ENCODE measurements at regions not wholly inside any gene's neighbourhood (a gene's known extent, or its start where the extent isn't known, plus 50 kb on each side); places are given as distances from the start of the nearest gene placed in this dataset.
A peak's percentile ranks its signal among the peaks of the same experiment; 100 is the strongest.

- peak; percentile 88 for DNase-seq
Measured at GRCh38 chr5:164358531-164359259, 853.3 kb downstream of the MAT2B start.

- peak; percentile 17 for DNase-seq
Measured at GRCh38 chr5:164359260-164360255, 854.1 kb downstream of the MAT2B start.

- peak; percentile 23 for DNase-seq
Measured at GRCh38 chr5:164360589-164360988, 855.2 kb downstream of the MAT2B start.

DNA sequence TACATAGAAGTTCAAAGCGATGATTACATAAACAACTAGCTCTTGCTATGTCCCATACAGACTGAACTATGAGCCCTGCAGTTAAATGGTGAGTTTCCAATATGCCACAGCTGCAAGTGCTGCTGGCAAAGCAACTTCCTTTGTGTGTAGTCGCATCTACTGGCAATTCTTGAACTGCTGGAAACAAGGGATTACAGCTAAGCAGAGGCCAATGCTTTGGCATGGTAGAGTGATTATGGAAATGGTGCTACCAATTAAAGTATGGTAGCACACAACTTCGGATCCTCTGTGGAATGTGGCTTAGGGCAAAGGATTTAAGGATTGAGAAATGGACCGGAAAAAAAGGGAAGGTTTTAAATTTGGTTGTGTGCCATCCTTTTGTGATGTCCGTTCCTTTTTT is 856.6 kb downstream of the MAT2B start:
- DNase-seq, result no peak

DNA sequence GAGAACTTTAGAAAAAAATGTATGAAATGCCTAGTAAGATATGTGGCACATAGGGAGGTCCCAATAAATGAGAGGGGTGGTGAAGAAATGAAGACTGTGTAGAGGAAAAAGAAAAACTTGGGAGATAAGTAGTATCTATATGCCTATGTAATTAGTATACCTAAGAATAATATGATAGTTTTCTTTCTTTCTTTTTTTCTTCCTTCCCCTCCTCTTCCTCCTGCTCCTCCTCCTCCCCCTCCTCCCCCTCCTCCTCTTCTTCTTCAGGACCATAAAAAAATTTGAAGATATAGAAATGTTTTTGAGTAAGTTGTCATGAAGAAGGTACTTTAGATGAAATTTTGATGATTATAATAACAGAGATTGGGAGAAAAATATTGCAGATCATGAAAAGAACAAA is 857.4 kb downstream of the MAT2B start:
- DNase-seq, result no peak

GRCh38 chr5:164364237-164365208 is 859.1 kb downstream of the MAT2B start:
- DNase-seq, result no peak

GRCh38 chr5:164370841-164371240 is 865.4 kb downstream of the MAT2B start:
- DNase-seq, result no peak

DNA sequence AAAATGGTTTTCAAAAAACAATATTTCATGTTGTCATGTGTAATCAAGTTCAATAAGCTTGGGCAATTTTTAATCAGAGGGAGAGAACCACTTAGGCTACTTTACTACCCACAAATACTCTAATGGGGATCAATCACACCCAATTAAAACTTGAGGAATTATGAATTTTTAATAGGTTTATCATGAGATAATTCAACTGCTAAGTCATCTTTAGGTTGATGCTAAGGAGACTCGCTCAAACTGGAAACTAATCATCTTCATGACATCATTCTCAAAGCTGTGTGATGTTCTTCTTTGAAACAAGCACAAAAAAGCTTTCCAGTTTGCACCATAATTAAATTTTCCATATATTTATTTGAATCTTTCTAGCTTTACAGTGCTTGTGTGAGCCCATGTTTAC is 867.5 kb downstream of the MAT2B start:
- DNase-seq, result no peak

DNA sequence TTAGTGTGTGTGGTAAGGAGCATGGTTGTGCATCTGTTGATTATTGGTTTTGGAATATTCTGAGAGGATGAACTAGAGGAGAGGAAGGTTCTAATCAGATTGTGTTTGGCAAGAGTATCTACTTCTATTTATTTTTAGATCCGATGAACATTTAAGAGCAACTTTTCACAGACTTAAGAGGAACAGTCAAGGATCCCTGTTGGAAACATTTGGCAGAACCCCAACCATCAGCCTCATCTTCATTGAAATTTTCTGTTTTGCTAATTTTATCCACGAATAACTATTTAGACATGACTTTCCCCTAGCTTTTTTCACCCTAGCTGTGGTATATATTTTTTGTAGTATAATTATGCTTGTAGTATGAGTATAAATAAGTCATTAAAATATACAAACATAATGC is 868.5 kb downstream of the MAT2B start:
- no peak for DNase-seq

DNA sequence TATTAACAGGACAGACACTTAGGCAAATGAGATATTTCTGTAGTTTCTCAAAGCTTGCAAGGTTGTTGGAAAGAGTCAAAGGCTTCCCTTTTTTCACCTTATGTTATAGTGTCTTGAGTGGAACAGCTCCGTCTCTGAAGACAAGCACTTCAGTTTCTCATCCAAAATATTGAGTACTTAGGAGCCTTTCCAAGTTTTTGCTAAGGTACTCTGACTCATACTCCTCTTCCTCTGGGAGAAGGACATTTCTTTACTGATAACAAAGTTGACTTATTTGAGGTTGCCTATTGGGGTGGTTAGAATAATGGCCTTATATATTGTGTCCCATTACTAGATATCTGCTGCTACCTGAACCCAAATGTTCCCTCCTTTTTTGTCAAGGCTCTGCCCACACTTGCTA is 869.6 kb downstream of the MAT2B start:
- DNase-seq, result no peak

DNA sequence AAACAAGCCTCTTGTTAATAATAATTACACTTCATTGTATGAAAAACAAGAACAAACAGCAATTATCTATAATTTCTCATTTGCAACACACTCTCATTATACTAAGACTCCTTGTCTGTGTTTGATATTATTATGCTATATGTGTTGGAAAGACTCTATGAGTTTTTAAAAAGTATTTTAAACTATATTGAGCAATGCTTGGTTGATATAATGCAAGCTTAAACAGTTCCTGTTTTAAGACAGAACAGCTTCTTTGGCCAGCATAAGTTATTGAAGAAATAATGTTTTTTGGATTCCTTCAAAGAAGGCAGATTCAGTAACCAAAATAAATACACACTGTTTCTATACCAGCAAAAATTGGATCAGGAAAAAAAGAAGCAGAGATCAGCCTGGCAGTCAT is 871.4 kb downstream of the MAT2B start:
- peak; percentile 30 for DNase-seq

- no peak for DNase-seq
Measured at GRCh38 chr5:164377746-164378145, 872.3 kb downstream of the MAT2B start.

DNA sequence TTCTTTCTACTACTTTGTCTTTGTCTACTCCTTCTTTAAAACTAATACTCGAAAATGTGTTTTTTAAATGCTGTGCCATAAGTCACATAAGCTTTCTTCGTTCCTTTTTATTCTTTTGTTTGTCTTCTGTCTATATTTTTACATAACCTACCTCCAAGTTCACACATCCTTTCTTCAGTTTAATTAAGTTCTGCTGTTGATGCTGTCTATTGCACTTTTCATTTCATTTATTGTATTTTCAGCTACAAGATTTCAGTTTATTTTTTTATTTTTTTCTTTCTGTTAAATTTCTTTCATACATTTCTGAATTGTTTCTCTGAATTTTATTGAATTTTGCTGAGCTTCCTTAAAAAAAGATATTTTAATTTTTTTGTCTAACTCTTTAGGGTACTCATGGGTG is 878.2 kb downstream of the MAT2B start:
- no peak for DNase-seq

- no peak for DNase-seq
Measured at GRCh38 chr5:164392531-164392930, 887.1 kb downstream of the MAT2B start.

DNA sequence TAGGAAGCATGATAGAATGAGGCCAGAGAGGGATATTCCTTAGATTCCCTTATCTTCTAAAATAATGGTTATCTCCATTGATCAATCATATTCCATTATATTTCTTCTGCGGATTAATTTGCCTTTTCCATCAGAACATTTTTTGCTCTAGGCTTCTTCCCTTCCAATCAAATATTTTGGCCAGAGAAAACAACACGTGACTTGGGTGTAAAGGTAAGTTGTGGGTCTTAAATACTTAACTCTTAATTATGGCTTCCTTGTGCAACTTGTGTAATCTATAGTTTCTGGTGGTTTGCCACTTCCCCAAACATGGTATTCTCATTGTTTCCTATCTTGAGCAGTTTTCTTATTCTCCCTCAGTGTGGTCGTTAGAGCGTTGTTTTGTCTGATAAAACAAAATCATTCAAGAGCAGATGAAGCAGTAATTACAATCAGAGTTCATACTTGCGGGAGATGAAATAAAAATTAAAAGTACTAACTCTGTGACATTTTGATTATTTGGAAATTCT is 889.3 kb downstream of the MAT2B start:
- DNase-seq, result peak; percentile 80

DNA sequence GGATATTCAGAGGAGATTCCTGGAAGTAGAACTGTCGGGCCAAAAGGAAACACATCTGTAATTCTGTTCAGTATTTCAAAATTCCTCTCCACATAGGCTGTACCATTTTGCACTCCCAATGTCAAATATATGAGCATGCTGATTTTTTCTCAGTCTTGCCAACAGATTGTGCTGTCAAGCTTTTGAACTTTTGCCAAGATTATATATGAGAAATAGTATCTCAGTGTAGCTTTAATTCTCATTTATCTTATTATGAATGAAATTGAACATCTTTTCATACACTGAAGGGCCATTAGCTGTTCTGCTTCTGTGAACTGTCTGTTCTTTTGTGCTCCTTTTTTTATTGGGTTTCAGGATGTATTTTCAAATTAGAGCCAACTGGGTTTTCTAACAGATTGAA is 907.1 kb downstream of the MAT2B start:
- no peak for DNase-seq

GRCh38 chr5:164420161-164420560 is 914.7 kb downstream of the MAT2B start:
- no peak for DNase-seq

GRCh38 chr5:164422400-164422799 is 917.0 kb downstream of the MAT2B start:
- no peak for DNase-seq

GRCh38 chr5:164431634-164432304 is 926.4 kb downstream of the MAT2B start:
- no peak for DNase-seq

DNA sequence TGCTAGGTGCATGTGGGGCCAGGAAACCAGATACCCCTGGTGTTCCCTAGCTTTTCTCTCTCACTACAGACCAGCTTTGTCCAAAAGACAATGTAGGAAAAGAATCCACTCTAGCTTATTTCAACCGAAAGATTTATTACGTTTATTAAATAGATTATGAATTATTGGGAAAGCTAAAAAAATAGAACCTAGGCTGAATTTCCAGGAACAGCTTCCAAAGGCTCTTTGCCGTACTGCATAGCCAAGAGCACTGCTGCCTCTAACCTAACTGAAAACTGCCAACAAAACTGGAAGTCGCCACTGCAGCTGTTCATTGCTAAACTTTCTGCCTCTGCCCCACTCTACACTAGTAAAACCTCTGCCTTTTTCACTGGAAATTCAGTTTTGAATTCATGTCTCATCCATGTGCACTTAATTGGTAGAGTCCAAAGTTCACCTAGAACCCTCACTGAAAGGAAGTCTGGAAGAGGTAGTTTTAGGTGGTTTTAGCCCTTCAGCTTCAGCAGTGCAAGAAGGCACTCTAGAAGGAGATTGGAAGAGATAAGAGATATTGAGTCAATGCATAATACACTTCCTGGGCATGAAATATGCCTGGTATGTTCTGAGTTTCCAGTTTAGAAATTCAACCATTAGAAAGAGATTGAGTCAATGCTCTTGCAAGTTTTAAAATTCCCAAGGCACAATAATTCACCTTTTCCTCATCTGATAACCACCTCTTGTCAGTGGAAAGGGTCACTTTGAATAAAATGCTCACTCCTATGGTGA is 927.9 kb downstream of the MAT2B start:
- no peak for DNase-seq

- DNase-seq, result no peak
Measured at GRCh38 chr5:164435576-164435975, 930.2 kb downstream of the MAT2B start.
